GM19239 (cell line): ENCODE measurements at regions not wholly inside any gene's neighbourhood (a gene's known extent, or its start where the extent isn't known, plus 50 kb on each side); places are given as distances from the start of the nearest gene placed in this dataset.

Experiments used
- DNase-seq: peaks from one replicate; pipeline ENCODE4 v3.0.0; 2011; ENCODE audit warnings: low spot score; ENCODE audit not compliant: insufficient read length
- FAIRE-seq: peaks from 2 replicates; lab custom pipeline; 2011; peaks lifted over from hg19 to GRCh38; lab: Jason Lieb, UNC

- FAIRE-seq: no peak
Measured at GRCh38 chr6:90346729-90347128, 50.1 kb upstream of the BACH2 start.

More at GRCh38 chr6:90346729-90347128, 50.1 kb upstream of the BACH2 start:
- no peak for DNase-seq
